SK-N-SH (cell line): ENCODE measurements at regions not wholly inside any gene's neighbourhood (a gene's known extent, or its start where the extent isn't known, plus 50 kb on each side); places are given as distances from the start of the nearest gene placed in this dataset.

ENCODE experiments used
- EP300 ChIP-seq, 2 experiments: IDR thresholded peaks; 2 replicates each; pipeline versions ENCODE4 v1.4.0 to v1.6.1; 2012; ENCODE audit warnings: borderline replicate concordance in 1 of 2, low read depth in 1 of 2, low read length in 1 of 2
- EZH2phosphoT487 ChIP-seq: fragments of 200-600 bp; sonication (generic); IDR thresholded peaks from 2 replicates; pipeline ENCODE4 v1.6.1; 2017; ENCODE audit warnings: low read depth, mixed run types, mild to moderate bottlenecking, antibody characterized with exemption, moderate library complexity, borderline replicate concordance
- PBX3 ChIP-seq: IDR thresholded peaks from 2 replicates; pipeline ENCODE4; 2012
- USF2 ChIP-seq: fragments of 150-350 bp; IDR thresholded peaks from 2 replicates; pipeline ENCODE4 v1.6.1; 2017; ENCODE audit warnings: antibody characterized with exemption, low read length, low read depth, borderline replicate concordance
- YY1 ChIP-seq: IDR thresholded peaks from 2 replicates; pipeline ENCODE4 v1.4.0; 2012; ENCODE audit warnings: low read depth, mild to moderate bottlenecking
- TF ChIP-seq, protein P1 (sequence below): IDR thresholded peaks from 2 replicates; pipeline ENCODE4 v1.4.0; 2012; ENCODE audit warnings: low read depth

DNA sequence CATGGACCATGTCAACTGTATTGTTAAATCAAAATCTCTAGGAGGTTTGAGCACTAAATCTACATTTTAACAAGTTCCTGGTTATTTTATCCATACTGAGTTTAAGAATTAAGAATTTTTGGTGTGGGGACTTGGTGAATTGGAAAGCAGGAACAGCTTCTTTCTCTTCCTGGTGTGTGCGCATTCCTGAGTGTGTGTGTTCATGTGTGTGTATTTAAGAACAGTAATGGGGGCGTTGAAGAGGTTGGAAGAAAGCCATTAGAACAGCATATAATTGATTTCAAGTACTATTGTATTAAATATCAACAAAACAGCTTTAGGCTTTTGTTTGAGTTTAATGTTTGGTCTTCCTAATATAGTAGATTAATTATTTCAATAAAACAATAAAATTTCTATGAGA lies 801.3 kb upstream of the ID2 start:
- TF ChIP-seq EP300 (IDR thresholded peaks at IDR 0.05; ENCODE audit: borderline replicate concordance in 1 of 2, low read depth in 1 of 2, low read length in 1 of 2) (no peak), PBX3 (no peak), YY1 (no peak), USF2 (no peak), EZH2phosphoT487 (no peak)
- TF ChIP-seq, protein P1, sequence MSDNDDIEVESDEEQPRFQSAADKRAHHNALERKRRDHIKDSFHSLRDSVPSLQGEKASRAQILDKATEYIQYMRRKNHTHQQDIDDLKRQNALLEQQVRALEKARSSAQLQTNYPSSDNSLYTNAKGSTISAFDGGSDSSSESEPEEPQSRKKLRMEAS, result no peak
